ENCODE measurements at regions not wholly inside any gene's neighbourhood (a gene's known extent, or its start where the extent isn't known, plus 50 kb on each side); places are given as distances from the start of the nearest gene placed in this dataset.

GRCh38 chr4:74529284-74530041, 84.5 kb downstream of the AREG start:
- intact Hi-C loops (cut with DNase I) = no loop called here
- no peaks in the 10 kb centered on the region for H3K9me3 ChIP-seq
- H3K27ac ChIP-seq = no peak overlapping the region
- no peaks in the 10 kb centered on the region for H3K4me1 ChIP-seq
- 67% methylated on average over 11 of the region's 11 CpGs for WGBS (ENCODE audit: insufficient coverage, low coverage, low lambda C conversion rate, missing lambda C conversion rate)
- H3K4me3 ChIP-seq = no peak overlapping the region
- no peaks in the 10 kb centered on the region for H3K27me3 ChIP-seq
- ATAC-seq = no peak
- no peak for TF ChIP-seq POLR2A (IDR thresholded peaks at IDR 0.05)
- TF ChIP-seq CTCF (IDR thresholded peaks at IDR 0.05) = no peak
- no peak for DNase-seq
- H3K36me3 ChIP-seq = no peaks in the 10 kb centered on the region

DNA sequence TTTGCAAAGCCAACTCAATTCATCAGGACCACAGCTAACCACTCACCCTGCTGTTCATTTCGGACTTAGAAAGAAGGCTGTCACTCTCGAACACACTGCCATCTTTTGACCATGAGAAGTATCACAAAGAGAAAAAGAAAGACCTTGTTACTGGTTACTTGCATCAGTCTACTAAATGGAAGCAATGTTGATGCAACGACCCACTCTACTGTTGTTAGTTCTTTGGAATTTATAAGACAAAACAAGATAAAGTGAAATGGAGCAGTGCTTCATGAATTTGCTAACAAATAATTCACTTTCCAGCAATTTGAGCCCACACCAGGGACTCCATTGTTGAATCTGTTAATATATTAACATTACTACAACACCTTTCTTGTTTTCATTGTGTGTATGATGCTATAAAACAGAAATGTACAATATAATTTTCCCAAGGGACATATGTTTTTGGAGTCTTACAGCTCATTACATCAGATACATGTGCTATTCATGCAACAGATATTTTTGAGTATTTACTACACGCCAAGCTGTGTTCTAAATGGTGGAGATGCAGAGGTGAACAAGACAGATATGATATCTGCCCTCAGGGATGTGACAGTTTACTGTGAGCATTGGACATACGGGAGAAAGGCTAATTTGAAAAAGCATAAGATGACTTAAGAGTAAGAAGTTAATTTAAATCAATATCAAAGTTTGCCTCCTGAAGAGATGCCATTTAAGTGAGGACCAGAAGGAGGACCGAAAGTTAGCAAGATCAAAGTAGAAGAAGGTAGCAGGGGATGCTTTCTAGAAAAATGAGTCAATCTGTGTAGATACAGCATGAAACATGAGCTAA, 87.2 kb downstream of the AREG start:
- WGBS (ENCODE audit: insufficient coverage, low coverage, low lambda C conversion rate, missing lambda C conversion rate) = 39% methylated on average over 6 of the region's 6 CpGs
- TF ChIP-seq POLR2A (IDR thresholded peaks at IDR 0.05) (no peak), CTCF (IDR thresholded peaks at IDR 0.05) (peak; percentile 45 to 57 (median 50))
- Histone ChIP-seq H3K4me1 (no peaks in the 10 kb centered on the region), H3K4me3 (no peak overlapping the region), H3K27me3 (no peaks in the 10 kb centered on the region), H3K9me3 (no peaks in the 10 kb centered on the region), H3K27ac (no peak overlapping the region), H3K36me3 (no peaks in the 10 kb centered on the region)
- ATAC-seq (peak; percentile 72 to 92 (median 78)), DNase-seq (no peak)
- intact Hi-C loops (cut with DNase I) = no loop called here

- Histone ChIP-seq H3K9me3 (no peaks in the 10 kb centered on the region), H3K4me1 (peaks cover 0 to 8% (median 0%) of the 10 kb centered on the region in 4 donors), H3K27me3 (no peaks in the 10 kb centered on the region), H3K27ac (no peak overlapping the region), H3K4me3 (no peak overlapping the region), H3K36me3 (no peaks in the 10 kb centered on the region)
- WGBS (ENCODE audit: insufficient coverage, low coverage, low lambda C conversion rate, missing lambda C conversion rate) = 55% methylated on average over 3 of the region's 3 CpGs
- TF ChIP-seq CTCF (IDR thresholded peaks at IDR 0.05) (no peak), POLR2A (IDR thresholded peaks at IDR 0.05) (no peak)
- DNase-seq (no peak), ATAC-seq (peak in 1 of 4 donors; percentile 55)
- intact Hi-C loops (cut with DNase I) = no loop called here
Observed at GRCh38 chr4:74534121-74534520, 89.2 kb downstream of the AREG start.

- TF ChIP-seq POLR2A (IDR thresholded peaks at IDR 0.05) = no peak
- TF ChIP-seq CTCF (IDR thresholded peaks at IDR 0.05) = no peak
- no peak for DNase-seq
- no peak for ATAC-seq
- Histone ChIP-seq H3K4me1 (peaks cover 0 to 12% (median 0%) of the 10 kb centered on the region in 4 donors), H3K4me3 (no peak overlapping the region), H3K36me3 (no peaks in the 10 kb centered on the region), H3K9me3 (no peaks in the 10 kb centered on the region), H3K27me3 (no peaks in the 10 kb centered on the region), H3K27ac (no peak overlapping the region)
- intact Hi-C loops (cut with DNase I) = no loop called here
Observed at GRCh38 chr4:74534936-74535335, 90.0 kb downstream of the AREG start.
